ENCODE measurements at regions not wholly inside any gene's neighbourhood (a gene's known extent, or its start where the extent isn't known, plus 50 kb on each side); places are given as distances from the start of the nearest gene placed in this dataset.

GRCh38 chr13:34413538-34414210 is 528.4 kb upstream of the NBEA start:
- DNase-seq (ENCODE audit: low spot score) = no peak

DNA sequence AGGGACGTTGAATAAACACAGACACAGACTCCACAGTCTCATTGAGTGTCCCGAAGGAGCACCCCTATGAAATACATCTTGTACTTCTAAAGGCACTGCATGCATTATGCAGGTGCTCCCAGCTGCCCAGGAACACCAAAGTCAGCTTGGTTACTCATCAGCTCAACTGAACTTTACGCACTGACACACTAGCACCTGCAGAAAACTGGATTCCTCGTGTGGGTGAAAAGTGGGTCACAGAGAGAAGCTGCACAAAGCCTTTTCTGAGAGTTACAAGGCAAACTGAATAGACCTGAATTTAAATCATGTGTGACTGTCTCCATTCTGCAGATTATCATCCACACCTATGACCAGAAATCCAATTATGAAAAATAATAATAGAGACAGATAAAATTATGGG is 527.5 kb upstream of the NBEA start:
- no peak for DNase-seq (ENCODE audit: low spot score)

DNA sequence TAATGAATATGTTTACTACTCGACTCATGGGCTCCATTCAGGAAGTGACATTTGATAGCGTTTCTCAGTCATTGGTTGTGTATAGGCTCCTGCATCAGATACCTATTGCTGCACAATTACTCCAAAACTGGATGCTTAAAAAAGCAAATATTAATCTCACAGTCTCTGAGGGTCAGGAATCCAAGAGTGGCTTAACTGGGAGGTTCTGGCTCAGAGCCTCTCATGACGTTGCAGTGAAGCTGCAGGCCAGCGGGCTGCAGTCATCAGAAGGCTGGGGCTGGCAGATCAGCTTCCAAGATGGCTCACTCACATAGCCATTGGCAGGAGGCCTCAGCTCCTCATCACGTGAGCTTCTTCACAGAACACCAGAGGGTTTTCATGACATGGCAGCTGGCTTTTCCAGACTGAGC is 525.1 kb upstream of the NBEA start:
- peak; percentile 77 for DNase-seq (ENCODE audit: low spot score)

GRCh38 chr13:34417896-34418295 is 524.2 kb upstream of the NBEA start:
- no peak for DNase-seq (ENCODE audit: low spot score)

DNA sequence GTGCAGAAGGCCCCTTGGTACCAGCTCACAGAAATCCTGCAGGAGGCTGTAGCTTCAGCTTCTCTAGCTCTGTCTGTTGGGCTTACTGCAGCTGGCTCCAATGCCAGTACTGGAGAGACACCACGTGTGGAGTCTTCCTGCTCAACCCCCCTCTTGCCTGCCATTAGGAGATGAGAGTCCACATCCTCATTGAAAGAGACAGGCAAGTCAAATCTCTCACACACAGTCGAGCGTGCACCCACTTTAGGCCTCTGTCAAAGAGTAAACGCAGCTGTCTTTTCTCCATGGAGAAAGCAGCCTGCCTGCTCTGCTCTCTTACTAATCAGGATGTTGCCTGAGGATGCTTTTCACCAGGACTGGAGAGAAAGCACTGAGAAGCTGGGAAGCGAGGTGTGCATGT is 523.0 kb upstream of the NBEA start:
- DNase-seq (ENCODE audit: low spot score) = no peak

DNA sequence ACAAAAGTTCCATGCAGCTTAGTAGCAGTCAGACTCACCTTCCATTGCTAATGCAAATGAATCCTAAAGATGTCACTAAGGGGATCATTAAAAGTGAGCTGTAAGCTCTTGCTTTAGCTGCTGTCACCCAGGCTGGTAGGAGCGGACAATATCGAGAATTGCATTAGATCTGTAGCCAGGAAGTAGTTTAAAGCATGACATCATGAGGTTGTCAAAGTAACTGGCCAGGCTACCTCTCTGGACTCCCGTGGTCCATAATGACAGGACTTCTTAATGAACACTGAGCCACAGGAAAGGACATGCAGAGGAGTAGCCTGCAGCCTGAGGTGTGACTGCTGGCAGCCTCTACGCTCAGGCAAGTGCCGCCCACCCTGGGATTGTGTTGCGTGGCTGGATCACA is 522.3 kb upstream of the NBEA start:
- no peak for DNase-seq (ENCODE audit: low spot score)

DNA sequence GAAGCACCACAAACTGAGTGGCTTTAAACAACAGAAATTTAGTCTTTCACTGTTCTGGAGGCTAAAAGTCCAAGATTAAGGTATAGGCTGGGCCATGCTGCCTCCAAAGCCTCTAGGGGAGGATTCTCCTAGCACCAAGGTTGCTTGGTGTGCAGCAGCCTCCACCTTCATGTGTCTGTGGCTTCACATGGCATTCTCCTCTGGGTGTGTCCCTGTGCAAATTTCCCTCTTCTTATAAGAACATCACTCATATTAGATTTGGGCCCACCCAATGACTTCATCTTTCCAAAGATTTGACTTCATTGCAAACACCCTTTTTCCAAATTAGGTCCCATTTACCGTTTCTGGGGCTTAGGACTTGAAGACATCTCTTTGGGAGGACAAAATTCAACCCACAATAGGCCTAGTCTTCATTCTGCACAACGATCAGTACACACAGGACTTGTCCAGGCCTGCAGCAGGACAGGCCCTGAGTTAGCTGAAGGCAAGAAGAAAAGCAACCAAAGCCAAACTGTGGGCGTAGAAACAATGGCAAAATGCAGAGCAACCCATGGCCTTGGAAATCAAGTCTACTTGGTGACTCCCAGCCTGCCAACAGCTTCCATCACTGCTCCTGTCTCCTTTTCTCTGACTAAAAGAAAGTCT is 521.2 kb upstream of the NBEA start:
- DNase-seq (ENCODE audit: low spot score) = no peak

DNA sequence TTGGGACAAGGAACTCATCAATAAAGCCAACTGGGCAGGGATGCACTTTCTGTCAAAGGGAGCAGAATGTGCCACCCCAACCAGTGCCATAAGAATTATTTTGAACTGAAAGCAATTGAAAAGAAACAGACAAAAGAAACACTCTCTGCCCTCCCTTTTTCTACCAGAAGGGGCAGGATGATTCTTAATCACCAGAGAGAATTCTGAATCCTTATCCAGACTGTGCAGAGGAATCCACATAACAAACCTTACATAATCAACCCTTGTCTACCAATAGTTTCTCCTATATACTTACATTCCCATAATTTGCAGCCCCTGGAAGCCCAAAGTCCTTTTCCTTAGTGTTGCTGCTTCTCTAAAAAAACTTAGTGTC is 520.7 kb upstream of the NBEA start:
- no peak for DNase-seq (ENCODE audit: low spot score)

DNA sequence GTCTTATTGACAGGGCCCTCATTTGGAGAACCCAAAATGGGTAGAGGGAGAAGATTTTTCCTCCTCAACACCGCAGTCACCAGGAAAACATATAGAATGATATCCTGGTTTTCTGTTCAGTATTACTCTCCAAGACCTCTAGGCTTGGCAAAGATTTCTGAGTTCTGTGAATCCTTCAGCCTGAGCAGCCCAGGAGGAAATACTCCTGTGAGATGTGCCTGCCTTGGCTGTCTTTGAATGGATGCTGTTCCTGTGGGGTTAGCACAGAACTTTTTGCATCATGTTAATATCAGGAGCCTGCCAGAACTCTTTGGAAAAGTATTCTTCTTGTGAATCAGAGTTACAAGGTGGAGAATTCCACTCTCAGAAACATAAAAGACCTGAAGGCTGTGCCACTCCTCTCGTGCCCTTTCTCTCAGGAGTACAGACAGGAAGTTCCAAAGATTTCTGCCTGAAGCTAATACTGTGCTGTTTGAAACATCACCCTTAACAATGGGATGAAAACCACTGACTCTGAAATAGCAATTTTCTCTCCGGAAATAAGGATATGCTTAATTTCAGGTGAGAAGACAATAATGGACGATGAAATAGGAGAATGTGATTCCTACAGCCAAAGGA is 520.1 kb upstream of the NBEA start:
- no peak for DNase-seq (ENCODE audit: low spot score)

- DNase-seq (ENCODE audit: low spot score) = no peak
Observed at GRCh38 chr13:34422956-34423355, 519.1 kb upstream of the NBEA start.

GRCh38 chr13:34425327-34425949 is 516.6 kb upstream of the NBEA start:
- DNase-seq (ENCODE audit: low spot score) = no peak

GRCh38 chr13:34428911-34429310 is 513.2 kb upstream of the NBEA start:
- DNase-seq (ENCODE audit: low spot score) = no peak

DNA sequence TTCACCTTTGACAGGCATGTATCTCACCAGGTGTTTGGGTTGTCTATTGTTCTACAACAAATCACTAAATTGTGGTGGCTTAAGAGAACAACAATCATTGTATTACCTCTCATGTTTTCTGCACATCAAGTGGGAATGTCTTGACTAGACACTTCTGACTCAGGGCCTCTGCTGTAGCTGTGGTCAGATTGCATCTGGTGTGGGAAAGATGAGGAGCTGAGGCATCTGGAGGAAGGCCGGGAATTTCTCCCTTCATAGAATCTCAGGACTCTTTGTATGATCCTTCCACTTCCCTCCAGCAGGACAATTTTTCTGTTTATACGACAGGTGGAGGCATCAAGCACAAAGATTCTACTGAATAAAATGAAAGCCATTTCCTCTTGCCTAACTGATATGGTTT is 511.8 kb upstream of the NBEA start:
- DNase-seq (ENCODE audit: low spot score) = no peak

DNA sequence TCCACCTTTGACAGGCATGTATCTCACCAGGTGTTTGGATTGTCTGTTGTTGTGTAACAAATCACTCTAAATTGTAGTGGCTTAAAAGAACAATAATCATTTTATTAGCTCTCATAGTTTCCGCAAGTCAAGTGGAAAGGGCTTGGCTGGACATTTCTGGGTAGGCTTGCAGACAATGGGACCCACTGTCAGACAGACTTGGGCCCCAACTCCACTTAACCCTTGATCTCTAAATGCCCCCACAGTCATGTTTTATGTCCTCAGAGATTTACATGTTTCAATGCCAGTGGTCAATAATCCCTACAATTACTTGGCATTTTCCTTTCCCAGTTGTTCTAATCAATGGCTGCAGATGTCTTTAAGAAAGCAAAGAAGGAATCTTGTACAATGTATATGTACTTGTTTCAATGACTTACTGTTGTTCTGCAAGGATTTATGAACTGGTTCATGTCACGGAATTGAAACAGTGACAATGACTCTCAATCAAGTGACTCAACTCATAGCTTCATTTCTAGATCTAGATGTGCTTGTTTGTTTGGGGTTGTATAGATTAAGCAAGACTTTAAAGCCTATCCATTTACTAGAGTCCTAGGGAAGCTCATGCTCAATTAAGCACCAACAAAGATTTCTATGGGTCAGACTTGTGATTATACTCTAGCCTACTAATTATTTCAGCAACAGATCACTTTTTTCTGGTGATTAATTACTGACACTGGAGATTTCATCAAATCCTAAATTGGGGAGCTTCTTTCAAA is 510.1 kb upstream of the NBEA start:
- no peak for DNase-seq (ENCODE audit: low spot score)

DNA sequence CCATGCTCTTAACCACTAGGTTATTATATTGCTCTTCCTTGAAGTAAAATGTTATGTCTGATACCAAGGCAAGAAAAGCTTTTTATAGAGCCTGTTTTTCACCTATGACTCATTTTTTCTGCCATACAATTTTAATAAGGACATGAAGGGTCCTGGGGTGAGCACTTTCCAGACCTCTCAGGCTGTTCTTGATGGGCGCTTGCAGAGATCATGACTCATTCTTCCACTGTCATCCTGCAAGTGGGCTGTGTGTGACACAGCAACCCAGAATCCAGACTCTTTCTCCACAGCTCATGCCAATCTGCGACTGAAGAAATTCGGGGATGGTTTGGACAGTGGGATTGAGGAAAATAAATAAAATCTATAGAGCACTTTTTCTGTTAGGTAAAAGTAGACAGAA is 506.7 kb upstream of the NBEA start:
- no peak for DNase-seq (ENCODE audit: low spot score)

- no peak for DNase-seq (ENCODE audit: low spot score)
Observed at GRCh38 chr13:34437873-34438272, 504.2 kb upstream of the NBEA start.

DNA sequence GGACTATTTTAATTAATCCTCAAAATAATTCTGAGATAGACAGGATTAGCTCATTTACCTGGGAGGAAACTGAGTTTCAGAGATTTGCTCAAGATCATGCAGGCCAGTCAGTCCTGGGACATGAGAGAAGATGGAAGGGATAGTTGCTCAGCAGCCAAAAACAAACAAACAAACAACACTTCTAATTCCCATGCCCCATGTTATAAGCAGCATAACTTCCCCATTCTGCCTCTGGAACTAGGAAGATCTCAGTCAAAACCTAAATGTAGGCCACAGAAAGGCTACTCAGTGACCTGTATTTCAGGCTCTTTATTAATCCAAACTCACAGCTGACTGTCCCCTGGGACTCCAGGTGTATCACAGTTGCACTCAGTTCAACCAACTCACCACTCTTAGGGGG is 489.2 kb upstream of the NBEA start:
- no peak for DNase-seq (ENCODE audit: low spot score)

DNA sequence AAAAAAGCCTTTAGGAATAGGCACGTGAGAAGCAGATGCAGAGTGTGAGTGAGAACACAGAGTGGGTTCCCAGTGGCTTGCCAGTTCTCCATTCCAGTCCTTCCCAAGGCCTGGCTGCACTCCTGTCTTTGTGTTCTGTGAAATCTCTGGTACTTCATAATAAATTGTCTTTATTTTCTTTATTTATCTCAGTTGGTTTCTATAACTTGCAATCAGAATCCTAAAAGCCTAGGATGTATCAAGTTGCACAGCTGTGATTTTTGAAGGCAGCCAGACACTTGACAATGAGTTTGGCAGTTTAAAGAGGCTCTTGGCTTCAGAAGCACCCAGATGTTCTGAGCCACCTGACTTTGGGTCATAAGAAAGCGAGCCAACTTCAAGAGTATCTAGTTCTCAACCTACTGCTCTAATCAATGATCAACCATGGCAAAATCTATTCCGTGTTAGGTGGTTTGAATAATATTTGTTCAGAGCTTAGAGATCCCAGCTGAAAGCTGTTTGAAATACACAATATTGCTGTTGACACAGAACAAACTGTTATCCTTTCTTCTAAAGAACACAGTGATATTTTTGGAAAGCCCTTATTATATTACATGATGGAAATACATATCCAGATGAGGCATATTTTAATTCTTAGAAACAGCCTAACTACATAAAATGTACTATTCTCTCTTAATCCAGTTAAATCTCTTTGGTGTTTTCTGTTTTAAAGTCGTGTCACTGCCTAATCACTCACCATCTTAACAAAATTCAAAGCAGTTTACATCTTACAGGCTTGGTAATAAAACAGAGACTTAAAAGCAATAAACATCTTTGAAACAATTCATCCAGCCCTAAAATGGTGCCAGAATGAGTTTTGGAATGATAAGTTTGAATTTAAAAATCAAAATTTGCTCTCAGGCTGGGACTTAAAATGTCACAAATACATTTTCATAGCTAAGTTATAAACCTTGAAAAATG is 483.0 kb upstream of the NBEA start:
- peak; percentile 64 for DNase-seq (ENCODE audit: low spot score)

DNA sequence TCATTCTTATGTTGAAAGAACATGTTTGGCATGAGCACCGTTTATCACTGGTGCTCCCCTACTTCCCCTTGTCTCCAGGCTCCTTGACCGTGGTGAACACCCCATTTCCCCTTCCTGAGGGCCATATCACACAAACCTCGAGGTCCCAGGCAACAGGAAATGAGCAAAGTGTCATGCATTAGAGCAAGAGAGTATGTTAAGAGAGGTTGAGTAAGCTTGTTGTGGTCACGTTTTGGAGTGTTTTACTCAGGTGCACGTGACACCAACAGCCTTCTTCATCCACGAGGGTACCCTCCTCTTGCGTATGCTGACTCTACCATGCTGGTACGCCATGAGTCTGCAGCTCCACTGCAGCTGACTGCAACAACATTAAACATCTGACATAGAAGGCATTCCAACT is 482.2 kb upstream of the NBEA start:
- DNase-seq (ENCODE audit: low spot score) = no peak

DNA sequence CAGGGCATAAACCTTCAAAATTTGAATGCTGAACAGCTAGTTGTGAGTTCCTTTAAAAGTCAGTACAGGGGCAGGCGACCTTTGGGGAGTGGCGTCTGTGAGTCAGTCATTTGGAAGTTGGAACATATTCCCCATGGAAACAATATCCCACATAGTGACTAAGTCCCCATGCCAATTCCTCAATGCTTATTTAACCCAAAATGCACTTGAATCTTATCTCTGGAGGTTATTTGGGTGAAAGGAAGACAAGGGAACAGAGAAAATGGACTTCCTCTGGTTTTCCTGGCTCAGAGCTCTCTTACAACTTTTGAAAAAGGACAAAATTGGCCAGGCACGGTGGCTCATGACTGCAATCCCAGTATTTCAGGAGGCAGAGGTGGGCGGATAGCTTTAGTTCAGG is 479.2 kb upstream of the NBEA start:
- no peak for DNase-seq (ENCODE audit: low spot score)

- DNase-seq (ENCODE audit: low spot score) = no peak
Observed at GRCh38 chr13:34464011-34464410, 478.1 kb upstream of the NBEA start.

Measured in left forelimb (tissue), 1 donor.